GM18907 (cell line): ENCODE measurements at regions not wholly inside any gene's neighbourhood (a gene's known extent, or its start where the extent isn't known, plus 50 kb on each side); places are given as distances from the start of the nearest gene placed in this dataset.
"Not testable (repeated sequence)": the region's sequence is repeated elsewhere in the genome, so short reads cannot be mapped to it uniquely, and the experiment has no call there.

Experiments used
- ATAC-seq: cut with Tn5 transposase; IDR thresholded peaks from one replicate; pipeline ENCODE4 v1.9.1; 2021; ENCODE audit warnings: mild to moderate bottlenecking, moderate library complexity; ENCODE audit not compliant: unreplicated experiment

- no peak for ATAC-seq
Measured at GRCh38 chr1:57615956-57616355, 192.1 kb upstream of the DAB1 start.

GRCh38 chr1:57612833-57613232 lies 189.0 kb upstream of the DAB1 start:
- no peak for ATAC-seq

GRCh38 chr1:57605933-57606332 lies 182.1 kb upstream of the DAB1 start:
- no peak for ATAC-seq

GRCh38 chr1:57603696-57604095 lies 179.8 kb upstream of the DAB1 start:
- ATAC-seq = no peak

DNA sequence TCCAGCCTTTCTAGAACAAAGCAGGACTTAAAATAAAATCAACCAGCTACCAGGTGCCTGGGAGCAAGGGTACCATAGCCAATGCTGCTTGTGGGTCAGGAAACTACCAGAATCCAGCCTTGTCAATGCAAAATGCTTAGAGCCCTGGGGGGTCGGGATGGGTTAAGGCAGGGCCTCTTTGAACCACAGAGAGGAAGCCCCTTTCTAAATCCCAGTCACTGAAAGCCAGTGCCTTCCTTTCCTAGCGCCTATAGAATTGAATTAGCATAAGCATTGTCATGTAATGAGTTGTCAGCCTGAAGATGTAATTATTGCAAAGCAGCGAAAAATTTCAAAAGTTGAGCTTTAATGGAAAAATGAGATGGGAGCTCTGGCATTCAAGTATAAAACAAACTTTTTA lies 176.6 kb upstream of the DAB1 start:
- no peak for ATAC-seq

DNA sequence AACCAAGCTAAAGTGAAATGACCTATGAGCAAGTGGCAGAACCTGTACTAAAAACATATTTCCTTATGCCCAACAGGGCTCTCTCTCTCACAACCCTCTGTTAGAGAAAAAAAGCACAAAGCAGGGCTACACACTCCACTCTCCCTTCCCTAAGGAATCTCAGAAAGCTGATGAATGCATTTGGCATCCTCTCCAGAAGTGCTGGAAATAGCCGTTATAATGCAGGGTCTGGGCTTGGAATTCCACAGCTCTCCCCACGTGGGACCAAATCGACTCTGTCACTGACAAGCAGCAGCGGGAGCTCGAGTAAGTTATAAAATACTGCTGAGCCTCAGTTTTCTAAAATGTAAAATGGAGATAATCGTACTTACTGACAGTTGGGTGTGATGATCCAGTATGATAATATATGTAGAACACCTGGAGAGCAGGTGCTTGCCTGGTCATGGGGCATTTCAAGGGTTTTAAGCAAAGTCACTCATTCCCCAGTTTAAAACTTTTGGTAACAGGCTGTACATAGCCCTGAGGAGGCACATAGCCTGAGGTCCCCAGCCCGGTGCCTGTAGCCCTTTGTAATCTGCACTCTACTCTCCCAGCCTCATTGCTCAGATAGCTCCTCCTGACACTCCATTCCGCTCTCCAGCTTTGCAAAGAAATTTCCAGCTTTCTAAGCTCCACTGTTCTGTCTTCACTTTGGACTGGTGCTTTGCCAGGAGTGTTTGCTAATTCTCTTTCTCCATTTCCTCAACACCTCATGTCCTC lies 175.6 kb upstream of the DAB1 start:
- no peak for ATAC-seq

DNA sequence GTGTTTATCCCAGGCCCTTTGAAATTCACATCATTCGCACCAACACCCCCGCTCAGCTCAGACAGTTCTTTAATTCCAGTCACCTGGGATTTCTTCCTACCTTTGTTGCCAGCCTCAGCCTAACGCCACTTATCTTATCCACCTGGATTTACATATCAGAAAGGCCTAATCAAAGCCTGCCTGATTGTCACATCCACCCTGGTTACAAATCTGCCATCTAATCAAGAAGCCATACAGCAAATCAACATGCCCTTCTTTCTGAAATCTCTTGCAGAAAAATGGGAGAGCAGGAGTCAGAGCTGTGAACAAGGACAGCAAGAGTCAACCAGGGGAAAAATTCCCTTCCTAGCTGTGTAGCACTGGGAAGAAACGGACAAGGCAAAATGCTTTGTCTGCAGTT lies 173.2 kb upstream of the DAB1 start:
- ATAC-seq = no peak

DNA sequence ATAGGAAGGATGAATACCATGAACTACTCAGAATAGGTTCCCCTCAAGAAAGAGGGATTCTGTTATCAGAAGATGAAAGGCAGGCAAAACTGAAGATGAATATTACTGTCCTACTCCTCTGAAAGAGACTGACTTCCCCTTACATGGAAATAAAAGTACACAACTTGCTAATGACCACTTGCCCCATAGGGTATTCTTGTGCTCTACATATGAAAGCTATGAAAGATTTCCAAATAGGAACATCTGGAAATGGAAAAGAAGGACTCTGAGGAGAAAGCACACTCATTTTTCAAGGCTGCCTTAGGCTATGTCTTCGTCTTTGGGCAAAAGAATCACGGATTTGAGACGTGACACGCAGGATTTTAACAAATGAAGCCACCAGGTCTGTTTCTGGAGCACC lies 170.1 kb upstream of the DAB1 start:
- no peak for ATAC-seq

DNA sequence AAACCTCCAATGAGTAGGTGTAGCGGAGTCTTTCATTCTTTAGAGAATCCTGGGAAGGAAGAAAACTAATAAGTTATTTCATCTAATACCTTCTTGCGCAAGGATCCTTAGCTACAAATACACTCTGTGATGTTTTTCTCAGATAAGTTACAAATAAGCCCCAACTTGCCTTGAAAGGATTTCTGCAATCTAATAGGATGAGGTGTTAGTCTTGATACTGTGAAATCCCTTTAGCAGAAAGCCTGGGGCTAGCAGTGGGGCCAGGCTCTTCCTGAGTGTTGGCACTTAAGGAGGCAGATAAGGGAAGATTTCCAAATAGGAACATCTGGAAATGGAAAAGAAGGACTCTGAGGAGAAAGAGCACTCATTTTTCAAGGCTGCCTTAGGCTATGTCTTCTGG lies 168.0 kb upstream of the DAB1 start:
- ATAC-seq = no peak

GRCh38 chr1:57590978-57591377 lies 167.1 kb upstream of the DAB1 start:
- no peak for ATAC-seq

DNA sequence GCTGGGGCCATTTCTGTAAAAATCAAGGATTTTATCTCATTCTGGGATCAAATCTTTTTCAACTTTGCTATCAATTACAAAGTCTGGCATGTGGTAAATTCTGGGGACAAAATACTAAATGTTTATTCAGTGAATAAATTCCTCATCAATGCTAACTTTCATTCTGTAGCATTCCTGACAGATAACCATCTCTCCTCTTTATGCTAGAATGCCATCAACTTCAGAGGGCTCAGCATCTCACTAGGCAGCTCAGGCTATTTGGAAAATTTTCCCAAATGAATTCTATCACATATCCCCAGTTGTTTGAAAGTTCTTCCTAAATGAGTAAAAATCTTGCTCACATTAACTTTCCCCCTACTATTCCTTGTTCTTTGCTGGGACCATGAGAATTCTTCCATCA lies 163.0 kb upstream of the DAB1 start:
- ATAC-seq = no peak

- no peak for ATAC-seq
Measured at GRCh38 chr1:57578680-57579079, 154.8 kb upstream of the DAB1 start.

DNA sequence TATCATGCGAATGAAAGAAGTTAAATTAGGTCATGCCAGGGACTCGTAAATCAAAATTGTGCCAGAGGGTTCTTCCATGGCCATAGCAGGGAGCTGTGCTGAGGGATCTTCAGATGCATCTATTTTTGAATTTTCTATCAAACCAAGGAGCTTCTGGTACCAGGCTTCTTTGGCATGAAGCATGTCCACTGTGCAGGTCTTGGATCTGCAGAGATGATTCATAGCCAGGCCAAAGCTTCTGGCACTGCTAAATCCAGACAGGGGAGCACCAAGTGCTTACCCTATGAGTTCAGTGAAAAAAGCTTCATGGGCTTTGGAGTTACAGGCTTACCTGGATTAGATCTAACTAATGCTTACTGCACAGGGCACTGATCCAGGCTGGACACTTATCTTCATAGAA lies 154.2 kb upstream of the DAB1 start:
- no peak for ATAC-seq

- ATAC-seq = no peak
Measured at GRCh38 chr1:57576756-57577155, 152.9 kb upstream of the DAB1 start.

DNA sequence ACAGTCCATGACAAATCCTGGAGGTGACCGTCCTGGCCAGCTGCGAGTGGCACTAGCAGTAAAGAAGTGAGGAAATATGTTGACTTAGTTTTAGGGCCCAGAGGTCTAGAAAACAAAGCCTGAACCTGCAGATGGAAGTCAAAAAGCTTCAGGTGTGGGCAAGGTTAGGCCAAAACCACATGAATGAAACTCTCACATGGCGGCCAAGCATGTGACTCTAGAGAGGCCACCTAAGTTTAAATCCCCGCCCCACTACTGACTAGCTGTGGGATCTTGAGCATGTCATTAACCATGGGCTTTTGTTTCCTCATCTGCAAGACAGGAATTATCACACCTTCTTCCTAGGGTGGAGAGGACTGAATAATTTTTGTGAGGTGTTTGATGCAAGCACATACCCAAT lies 148.2 kb upstream of the DAB1 start:
- ATAC-seq = no peak

- not testable (repeated sequence) for ATAC-seq
Measured at GRCh38 chr1:57558066-57558465, 134.2 kb upstream of the DAB1 start.

DNA sequence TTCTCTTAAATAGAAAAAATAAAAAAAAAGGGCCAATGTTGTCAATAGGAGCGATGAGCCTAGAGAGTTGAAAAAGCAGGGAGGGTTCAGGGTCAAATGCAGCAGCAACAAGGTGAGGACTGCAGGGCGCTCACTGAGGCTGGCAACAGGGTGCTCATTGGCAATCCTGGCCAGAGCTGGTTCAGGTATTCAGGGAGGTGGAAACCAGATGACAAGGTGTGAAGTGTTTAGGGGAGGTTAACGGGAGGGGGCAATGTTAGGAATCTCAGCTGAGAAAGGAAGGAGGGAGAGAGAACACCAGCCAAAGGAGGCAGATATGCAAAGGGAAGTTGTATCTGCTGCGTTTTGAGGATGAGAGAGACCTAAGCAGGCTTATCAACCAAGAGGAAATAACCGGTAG lies 129.8 kb upstream of the DAB1 start:
- no peak for ATAC-seq

DNA sequence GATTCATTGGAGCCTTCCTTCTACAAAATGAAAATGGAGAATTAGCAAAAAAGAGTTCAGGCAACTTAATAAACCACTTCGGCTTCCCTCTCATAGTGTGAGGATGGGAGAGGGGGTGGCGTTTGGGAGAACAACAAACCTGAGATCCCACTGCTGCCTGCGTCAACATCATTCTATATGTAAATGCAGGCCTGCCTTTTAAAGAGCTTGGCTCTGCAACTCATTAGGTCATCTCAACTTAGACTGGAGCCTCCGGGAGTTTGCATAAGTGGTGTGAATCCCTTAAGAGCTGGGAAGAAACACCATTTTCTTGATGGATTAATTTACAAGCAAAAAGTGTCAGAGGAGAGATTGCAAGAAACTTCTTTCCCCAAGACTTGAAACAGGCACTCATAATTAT lies 127.6 kb upstream of the DAB1 start:
- ATAC-seq = no peak

- ATAC-seq = peak; percentile 86
Measured at GRCh38 chr1:57550092-57550491, 126.2 kb upstream of the DAB1 start.

DNA sequence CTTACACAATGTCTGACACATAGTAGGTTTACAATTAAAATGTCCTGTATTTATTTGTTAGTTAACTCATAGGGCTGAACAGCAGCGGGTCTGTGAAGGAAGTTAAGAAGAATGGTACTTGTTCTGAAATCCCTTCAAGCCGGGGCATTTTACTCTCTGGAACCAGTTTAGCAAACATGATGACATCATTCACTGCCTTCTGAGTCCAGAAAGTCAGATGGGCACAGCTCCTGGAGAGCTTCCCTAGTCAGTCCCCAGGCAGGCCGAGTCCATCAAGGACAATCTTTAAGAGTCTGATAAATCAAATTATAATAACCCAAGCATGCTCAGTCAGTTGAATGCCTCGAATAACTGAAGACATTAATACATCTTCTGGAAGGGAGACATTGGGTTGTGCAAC lies 125.4 kb upstream of the DAB1 start:
- ATAC-seq = no peak

DNA sequence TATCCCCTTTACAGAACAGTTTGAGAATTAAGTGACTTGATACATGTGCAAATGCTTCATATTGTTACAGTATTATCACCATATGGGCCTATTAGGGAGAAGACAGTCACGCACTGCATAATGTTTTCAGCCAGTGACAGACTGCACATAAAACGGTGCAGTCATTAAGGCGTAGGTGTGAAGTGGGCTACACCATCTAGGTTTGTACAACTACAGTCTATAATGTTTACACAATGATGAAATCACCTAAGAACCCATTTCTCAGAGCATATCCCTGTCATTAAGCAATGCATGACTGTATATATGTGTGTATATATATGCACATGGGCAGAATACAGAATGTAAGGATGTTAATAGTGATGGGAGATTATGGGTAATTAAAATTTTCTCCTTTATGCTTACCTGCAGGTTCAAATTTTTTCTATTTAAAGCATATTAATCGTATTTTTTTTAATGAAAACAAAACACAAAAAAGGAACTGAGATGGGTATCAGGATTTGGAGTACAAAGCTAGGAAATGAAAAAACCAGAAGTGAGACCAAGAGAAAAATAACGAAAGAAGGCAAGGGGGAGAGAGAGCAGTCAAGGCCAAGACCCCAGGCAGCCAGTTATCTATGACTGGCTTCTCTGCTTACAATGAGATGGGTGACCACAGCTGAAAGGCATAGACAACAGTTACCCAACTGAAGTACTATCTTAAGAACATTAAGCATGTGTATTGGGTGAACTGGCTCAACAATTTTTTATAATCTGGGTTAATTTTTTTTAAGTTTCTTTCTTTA lies 122.9 kb upstream of the DAB1 start:
- ATAC-seq = no peak

- no peak for ATAC-seq
Measured at GRCh38 chr1:57544345-57544744, 120.5 kb upstream of the DAB1 start.
